ENCODE measurements at regions not wholly inside any gene's neighbourhood (a gene's known extent, or its start where the extent isn't known, plus 50 kb on each side); places are given as distances from the start of the nearest gene placed in this dataset.

DNA sequence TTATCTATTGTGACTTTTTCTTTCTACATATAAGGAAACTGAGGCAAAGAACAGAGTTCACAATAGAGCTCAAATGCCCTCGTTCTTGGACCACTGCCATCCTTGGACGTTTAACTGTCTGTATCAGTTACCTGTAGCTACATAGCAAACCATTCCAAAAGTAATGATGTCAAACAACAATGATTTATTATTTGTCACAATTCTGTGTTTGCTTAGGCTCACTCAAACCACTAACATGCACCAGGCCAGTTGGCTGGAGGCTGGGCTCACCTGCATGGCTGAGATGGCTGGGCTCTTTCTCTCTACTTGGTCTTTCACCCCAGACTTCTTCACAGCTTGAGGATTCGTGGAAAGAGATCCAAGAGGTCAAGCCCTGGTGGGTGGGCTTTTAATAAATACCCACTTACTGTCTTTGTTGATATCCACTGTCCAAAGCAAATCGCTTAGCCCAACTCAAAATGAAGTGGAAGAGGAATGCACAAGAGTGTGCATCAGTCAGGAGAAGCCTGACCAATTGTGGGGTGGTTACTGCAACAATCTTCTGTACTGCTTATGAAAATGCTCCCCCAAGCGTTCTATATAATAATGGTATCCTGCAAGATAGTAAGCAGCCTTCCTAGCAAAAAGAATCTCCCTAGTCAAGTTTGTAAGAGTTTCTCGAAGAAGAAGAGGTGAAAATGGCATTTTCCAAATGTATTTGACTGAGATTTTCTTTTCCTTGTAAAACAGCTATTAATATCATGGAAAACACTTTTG is 163.5 kb upstream of the NT5C1B start:
- DNase-seq = no peak

DNA sequence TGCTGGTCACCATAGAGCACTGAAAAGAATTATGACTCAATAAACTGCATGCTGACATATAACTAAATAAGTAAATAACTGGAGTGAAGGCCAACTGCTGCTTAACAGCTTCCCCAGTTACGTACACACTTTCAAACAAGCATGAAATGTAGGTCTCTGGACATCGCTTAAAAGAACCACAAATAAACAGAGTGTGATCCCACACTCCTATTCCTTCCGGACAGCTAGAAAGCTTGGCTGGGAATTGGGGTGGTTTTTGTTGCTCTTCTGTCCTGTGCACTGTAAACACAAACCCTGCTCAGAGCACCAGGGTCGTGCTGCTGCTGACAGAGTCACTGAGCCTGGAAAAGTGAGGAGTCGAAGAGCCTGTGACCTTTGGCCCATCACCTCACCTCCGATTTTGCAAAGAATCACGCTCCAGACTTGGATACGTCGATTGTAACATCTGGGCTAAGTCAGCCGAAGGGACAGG is 162.7 kb upstream of the NT5C1B start:
- no peak for DNase-seq

DNA sequence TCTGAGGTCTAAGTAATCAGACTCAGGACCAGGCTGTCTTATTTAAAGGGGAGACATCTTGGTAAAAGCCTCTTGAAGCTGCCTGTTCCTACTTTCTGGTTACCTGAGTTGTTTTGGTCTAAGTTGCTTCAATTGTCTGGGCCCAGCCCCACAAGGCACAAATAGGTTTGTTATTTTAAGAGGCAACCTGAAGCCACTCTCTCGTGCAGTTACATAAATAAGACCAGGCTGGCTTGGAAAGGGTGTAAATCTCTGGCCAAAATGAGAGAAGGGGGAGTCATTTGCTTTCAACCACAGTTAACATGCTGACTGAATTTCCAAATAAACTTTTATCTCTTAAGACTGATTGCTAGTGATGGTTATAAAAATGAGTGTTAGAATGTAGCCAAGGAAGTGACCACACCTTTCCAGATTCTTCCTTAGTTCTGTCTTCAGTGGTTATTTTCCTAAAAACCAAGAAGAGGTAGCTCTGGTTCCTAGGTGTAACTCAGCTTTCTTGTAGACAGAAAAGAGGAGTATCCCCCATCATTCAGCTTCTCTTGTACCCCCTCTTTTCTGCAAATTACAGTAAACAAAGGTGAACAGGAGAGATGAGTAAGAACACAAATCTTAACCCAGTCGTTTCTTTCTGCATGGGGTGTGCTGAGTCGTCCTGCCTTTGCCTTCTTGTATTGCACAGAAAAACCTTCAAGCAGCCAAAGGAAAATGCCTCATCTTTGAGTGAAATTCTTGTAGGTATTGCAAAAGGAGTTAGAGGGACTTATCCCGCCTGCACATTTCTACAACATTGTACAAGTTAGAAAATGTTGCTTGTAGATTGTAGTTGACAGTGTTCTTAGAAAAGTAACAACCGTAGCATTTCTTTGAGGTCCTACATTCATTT is 161.5 kb upstream of the NT5C1B start:
- no peak for DNase-seq

DNA sequence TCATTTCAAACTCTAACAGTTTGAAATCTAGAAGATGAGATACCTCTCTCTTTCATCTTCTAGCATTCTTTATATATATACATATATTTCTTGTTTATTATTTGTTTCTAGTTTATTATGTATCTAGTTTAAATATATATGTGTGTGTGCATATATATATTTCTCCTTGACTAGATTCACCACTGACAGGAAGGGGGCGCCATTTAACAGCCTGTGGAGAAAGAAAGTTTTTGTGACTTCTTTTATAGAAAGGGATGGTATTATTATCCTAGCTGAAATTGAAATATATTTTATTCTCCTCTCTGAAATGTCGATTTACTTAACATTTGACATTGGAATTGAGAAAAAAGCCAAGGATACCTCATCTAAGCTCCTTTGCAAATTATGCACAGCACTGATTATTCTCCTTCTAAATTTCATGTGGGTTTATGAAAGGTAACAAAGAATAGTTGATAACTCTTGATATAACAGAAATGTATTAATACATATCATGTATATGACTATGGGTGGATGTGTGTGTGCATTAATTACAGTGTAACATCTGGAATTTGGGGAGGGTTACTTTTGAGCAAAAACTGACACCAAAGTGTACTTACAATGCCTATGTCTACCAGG is 160.7 kb upstream of the NT5C1B start:
- DNase-seq = no peak

DNA sequence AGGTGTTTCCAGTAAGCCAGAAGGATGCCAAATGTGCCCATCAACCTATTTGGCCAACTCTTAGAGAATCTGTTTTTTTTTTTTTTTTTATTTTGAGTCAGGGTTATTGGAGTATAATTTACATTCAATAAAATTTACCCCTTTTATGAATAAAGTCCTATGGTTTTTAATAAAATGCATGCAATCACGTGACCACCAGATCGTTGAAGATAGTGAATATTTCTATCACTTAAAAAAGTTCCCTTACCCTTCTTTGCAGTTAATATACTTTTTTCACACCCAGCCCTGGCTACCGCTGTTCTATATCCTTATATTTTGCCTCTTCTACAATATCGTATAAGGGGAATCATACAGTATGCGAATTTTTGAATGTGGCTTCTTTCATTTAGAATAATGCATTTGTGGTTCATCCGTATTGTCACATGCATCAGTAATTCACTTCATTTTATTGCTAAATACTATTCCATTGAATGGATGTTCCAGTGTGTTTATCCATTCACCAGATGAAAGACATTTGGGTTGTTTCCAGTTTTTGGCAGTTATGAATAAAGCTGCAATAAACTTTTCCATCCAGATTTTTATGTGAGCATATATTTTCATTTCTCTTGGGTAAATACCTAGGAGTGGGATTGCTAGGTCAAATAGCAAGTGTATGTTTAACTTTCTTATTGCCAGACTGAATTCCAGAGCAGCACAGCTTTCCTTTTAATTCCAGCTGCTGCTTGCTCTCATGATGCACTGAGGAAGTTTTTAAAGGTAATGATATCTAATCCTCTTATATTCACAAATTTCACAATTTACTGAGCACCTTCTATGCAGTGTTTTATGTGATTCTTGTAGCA is 156.3 kb upstream of the NT5C1B start:
- no peak for DNase-seq

DNA sequence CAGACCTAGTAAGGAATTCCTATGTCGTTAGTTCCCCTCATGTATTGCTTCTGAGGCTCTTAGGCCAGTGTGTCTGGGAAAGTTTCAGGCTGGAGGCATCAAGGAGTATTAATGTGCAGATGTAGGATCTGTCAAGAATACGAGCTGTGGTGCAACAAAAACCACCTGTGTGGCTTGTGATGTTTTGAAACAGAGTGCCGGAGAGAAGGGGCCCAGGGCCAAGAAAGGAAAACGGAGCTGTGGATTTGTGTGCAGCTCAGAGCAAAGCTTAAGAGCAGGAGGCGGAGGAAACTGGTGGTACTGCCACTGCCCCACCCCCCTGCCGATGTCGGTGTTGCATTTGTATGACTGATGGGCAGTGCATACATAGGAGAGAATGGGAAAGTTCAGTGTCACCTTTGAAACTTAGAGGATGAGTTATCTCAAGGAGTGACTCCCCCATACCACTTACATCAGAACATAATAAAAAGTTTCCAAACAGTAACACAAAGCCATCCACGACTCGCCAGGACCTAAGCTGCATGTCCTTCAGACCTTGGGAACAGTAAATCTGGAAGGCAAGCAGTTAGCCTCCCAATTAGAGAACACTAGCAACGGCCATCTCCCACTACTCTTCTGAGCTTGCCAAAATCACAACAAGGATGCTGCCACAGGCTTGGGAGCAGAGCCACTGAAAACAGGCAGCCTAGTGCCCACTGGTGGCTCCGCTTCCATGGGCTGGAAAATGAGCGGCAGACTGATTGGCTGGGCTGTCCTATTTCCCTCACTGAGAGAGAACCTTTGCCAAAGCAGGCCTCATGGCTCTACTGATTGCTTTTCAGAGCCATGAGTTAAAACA is 152.7 kb upstream of the NT5C1B start:
- no peak for DNase-seq

DNA sequence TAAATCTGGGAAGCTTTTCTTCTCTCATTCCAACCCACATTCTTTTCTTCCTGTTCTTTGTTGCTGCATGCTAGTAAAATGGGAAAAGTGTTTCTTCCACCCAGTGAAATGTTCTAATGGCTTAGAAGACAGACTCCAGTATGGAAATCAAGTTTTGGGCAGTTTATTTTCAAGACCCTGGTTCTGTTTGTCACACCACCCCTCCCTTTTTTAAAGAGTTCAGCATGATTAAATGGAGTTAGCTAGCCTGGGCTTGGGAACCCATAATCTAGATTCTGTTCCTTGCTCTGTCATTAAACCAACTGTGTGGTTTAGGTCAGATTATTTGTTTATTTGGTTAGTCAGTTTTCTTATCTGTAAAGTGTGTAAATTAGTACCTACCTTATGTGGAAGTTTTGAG is 151.8 kb upstream of the NT5C1B start:
- no peak for DNase-seq

DNA sequence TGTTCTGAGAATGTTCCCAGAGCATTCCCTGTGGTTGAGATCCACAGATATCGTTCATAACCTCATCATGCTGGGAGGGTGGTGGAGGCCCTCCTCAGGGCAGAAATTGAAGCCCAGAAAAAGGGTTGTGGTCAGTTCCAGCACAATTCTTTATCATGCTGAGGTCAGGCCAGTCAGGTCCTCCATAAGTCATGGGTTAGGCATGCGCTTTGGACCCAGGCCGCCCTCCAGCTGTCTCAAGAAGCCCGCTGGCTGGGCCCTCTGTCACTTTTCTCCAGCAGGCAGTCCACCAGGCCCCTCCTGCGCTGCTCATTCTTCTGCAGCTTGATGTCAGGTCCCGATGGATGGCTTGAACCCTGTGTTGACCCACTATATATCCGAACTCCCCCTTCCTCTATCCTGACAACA is 151.1 kb upstream of the NT5C1B start:
- DNase-seq = no peak

DNA sequence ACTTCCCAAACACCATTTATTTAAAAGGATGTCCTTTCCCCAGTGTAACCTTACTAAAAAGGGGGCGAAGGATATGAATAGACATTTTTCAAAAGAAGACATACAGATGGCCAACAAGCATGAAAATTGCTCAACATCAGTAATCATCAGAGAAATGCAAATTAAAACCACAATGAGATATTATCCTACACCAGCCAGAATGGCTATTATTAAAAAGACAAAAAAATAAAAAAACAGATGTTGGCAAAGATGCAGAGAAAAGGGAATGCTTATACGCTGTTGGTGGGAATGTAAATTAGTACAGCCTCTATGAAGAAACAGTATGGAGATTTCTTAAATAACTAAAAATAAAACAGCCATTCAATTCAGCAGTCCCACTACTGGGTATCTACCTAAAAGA is 142.3 kb upstream of the NT5C1B start:
- no peak for DNase-seq

DNA sequence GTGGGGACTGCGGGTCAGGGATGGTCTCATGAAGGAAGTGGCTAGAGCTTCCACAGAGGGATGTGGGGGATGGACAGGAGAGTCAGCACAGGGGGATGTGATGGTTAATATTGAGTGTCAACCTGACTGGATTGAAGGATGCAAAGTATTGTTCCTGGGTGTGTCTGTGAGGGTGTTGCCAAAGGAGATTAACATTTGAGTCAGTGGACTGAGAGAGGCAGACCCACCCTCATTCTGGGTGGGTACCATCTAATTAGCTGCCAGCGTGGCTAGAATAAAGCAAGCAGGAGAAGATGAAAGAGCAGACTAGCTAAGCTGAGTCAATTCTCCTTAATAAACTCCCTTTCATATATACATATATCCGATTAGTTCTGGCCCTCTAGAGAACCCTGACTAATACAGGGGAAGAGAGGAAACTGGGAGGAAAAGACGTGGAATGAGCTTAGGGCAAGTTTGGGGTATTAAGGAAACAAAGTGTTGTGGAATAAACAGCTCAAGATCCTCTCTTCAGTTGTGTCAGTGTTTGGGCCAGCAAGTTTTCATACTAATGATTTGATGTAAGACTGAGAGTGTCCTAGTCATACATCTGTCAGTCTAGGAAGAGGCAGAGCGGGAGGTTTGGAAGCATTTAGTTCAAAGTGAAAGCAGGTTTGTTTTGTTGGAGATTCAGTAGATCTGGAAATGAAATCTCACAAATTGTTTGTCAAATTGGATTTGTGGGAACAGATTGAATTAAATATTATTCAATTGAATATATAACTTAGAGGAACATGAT is 135.2 kb upstream of the NT5C1B start:
- no peak for DNase-seq

DNA sequence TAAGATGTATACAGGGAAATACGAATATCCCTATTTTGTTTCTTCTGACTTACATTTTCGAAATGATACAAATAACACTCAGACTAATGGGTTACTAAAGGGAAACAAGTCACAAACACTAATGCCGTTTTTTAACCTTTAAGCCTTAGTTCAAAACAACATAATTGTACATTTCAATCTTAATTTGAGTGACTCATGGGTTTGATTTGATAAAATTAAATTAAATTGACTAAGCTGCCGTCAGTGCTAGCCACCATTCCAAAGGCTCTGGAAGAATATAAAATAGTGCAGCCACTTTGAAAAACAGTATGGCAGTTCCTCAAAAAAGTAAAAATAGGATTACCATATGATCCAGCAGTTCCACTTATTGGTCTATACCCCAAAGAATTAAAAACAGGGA is 133.8 kb upstream of the NT5C1B start:
- DNase-seq = no peak

DNA sequence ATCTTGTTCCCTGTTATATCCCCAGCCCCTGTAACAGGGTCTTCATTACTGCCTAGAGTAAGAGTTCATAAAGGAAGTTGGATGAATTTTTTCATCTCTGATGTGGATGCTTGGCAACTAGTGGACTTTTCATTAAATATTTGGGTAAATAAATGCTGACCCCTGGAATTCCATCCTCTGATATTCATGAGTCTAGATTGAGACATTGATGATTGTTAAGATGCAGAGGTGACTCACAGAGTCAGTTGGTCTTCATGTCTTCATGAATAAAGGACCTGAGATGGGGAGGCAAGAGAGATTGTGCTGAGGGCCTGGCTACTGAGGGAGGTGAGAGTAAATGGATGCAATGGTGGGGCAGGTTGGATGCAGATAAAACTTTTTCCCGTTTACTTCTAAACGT is 132.7 kb upstream of the NT5C1B start:
- DNase-seq = no peak

DNA sequence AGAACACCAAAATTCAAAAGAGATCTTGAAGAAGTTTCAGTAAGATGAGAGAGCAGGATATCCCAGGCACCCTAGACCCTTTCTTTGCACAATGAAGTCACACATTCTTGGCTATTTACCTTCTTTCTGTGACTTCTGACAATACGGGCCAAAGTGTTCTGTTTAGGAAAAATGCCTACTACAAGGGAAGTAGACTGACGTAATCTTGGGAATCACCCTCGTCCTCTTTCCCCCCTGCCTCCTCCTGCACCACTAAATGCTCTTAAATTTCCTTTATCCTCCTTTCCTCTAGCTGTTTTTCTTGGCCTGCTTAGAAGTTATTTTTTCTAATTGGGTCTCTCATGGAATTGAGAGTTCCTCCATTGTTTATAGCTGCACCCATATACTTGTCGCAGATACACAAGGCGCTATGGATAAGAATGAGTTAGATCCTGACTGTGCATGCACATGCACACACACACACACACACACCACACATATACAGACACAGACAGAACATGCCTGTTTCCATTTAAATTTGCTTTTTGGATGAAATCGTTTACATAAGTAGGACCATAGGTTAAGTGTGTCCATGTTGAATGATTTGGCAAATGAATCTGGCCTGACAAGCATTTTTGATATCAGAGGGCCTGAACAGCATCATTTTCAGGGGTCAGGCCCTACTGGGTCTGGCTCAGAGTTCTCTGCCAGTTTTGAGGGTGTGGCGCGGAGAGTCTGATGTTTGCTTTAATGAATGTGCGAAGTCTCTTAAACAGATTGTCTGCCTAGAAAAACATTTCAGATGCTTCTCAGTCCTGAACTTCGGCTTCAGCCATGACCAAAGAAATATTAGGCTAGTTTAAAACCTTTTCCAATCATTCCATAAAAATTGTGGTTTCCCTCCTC is 131.9 kb upstream of the NT5C1B start:
- no peak for DNase-seq

DNA sequence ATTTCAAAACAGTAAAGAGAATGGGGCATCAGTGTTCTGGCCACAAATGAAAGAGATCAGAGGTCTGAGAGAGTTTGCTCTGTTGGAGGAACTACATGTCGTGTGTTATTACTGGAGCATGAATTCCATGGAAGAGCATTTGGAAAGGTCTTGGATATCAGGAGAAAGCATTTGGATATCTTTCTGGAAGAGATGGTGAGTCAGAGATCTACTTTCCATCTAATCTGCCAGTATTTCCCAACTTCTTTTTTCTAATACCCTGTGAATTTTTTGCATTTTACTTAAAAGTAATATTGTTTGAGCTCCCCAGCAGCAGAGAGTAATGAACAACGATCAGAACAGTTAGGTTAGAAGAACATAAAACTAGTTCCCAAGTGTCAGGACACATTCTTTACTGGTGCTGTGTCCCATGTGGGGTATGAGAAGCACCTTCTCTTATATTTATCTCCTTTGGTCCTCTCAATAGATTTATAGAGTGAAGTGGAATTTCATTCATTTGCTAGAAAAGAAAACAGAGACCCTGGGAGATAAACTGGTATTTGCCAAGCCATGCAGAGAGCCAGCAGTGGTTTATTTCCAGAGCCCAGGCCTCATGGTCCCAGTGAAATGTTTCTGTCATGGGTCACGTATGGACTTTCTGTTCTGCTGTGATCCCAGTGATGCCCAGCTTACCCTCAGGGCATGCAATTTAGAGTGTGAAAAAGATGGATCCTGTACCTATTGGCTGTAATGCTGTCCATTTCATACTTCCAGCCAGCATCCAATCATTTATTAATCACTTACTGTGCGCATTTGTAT is 130.8 kb upstream of the NT5C1B start:
- DNase-seq = no peak

DNA sequence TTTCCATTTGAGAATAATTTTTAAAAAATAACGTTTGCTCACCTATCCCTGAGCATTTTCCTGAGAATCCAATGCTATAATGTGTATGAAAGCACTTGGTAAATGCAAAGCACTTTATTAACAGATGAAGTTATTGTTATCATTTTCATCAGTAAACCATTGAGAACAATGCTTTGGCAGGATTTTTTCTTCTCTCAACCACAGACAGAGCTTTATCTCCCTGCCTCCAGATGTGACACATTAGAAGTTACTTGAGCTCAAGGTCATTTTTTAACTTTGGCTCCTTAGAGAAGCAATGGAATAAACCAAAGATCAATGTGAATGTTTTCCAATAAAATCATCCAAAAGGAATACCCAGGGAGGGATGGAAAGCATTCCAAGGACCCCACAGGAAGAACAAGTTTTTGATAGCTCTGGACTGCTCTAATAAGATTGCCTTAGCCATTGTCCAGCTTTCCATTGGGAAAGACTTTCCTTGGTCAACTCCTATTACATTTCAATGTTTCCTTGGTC is 118.9 kb upstream of the NT5C1B start:
- DNase-seq = no peak

DNA sequence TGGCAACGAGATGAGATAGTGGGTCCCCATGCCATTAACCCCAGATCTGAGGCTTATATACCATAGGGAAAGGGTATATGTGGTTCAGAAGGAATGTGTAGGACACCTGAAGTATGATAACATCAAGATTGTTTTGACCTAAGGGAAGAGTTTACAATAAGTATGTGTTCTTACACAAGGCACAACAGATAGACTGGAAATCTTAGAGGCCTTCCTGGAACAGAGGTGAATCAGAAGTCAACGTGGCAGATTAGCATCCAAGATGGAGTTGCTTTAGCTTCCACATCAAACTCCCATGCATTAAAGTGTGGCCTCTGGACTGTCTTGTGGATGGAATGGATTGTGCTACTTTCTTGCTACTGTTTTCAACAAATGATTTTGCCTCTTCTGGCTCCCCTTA is 116.6 kb upstream of the NT5C1B start:
- no peak for DNase-seq

DNA sequence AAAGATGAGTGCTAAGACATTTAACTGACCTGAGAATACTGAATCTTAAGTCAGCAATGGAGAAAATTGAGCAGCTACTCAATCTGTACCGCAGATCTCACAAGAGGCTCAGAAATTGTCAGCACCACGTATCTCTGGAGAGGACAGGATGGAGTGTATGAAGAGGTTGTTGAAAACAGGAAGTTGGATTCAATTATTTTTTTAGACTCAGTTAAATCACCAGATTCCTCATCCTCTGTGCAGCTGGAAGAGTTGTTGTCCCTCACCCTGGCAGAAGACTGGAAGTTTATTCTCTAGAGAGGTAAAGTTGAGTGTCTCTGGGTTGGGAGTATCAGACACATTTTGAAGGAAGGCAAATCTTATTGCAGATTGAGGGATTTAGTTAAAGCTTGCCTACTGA is 114.9 kb upstream of the NT5C1B start:
- DNase-seq = no peak

DNA sequence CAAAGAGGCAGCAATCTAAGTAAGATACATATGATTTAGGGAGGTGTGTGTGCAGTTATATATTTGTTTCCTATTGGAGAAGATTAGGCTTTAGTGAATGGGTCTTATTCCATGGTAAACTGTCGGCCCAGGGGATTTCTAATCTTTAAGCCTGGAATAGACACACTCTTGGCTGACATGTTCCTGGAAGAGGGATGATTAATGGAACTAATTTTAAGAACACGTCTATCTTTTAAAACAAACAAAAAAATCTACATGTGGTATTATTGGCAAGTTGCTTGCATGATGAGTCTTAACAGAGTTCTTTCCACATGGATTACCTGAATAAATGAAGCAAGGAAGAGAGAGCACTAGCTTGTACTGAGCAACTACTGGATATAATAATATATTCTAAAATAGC is 114.2 kb upstream of the NT5C1B start:
- DNase-seq = no peak

DNA sequence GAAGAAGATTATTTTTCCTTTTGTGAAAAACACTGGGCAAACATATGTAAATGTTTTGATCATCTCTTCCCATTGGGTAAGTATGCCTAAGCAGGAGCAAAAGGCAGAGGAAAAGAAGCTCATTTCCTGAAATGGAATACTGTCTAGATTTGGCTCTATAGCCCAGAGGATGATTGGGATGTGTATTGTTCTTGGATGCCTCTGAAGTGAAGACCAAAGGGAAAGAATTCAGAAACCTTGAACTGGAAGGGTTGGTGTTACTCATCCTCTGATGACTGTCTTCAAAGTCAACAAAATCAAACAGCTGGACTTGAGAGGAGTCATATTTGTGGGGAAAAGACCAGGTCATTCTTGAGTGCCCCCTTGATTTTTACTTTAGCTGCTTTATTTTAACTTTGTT is 112.6 kb upstream of the NT5C1B start:
- no peak for DNase-seq

All from NCI-H2081 treated with DMSO at 0.1 percent for 48 hours (cell line).